Small intestine (tissue), 7 donors: ENCODE measurements at regions not wholly inside any gene's neighbourhood (a gene's known extent, or its start where the extent isn't known, plus 50 kb on each side); places are given as distances from the start of the nearest gene placed in this dataset.

Experiments
- DNase-seq, 2 donors: peaks; one replicate each; pipeline versions ENCODE4 v3.0.0 to v3.0.0-alpha.2; 2013
- FAIRE-seq: peaks from 2 replicates; lab custom pipeline; 2012; peaks lifted over from hg19 to GRCh38; lab: Jason Lieb, UNC
- H3K27ac ChIP-seq, 3 donors: one replicate each; pipeline ENCODE4 v1.5.1; 2013; ENCODE audit warnings: low read length in 2 of 3, mild to moderate bottlenecking in 2 of 3, control low read depth in 1 of 3, inconsistent platforms in 1 of 3, low read depth in 1 of 3, moderate library complexity in 1 of 3
- H3K27me3 ChIP-seq, 3 donors: one replicate each; pipeline ENCODE4 v1.6.1; 2013; ENCODE audit warnings: low read length in 3 of 3, inconsistent platforms in 1 of 3; ENCODE audit not compliant: control insufficient read depth in 3 of 3, insufficient read depth in 3 of 3
- H3K36me3 ChIP-seq, 3 donors: one replicate each; pipeline ENCODE4 v1.6.1; 2013; ENCODE audit warnings: low read length in 3 of 3, inconsistent platforms in 1 of 3, low read depth in 1 of 3, mild to moderate bottlenecking in 1 of 3, moderate library complexity in 1 of 3; ENCODE audit not compliant: control insufficient read depth in 3 of 3, insufficient read depth in 2 of 3
- H3K4me1 ChIP-seq, 3 donors: one replicate each; pipeline ENCODE4 v1.6.1; 2013; ENCODE audit warnings: low read length in 2 of 3, inconsistent platforms in 1 of 3, low read depth in 1 of 3, mild to moderate bottlenecking in 1 of 3, moderate library complexity in 1 of 3; ENCODE audit not compliant: control insufficient read depth in 3 of 3, insufficient read depth in 2 of 3
- H3K4me3 ChIP-seq, 3 donors: one replicate each; pipeline ENCODE4 v1.5.1; 2013; ENCODE audit warnings: low read length in 3 of 3, control low read depth in 1 of 3, inconsistent platforms in 1 of 3, low read depth in 1 of 3, mild to moderate bottlenecking in 1 of 3, moderate library complexity in 1 of 3
- H3K9me3 ChIP-seq, 2 donors: one replicate each; pipeline ENCODE4 v1.6.1; 2013; ENCODE audit warnings: low read depth in 1 of 2, low read length in 1 of 2; ENCODE audit not compliant: control insufficient read depth in 2 of 2, insufficient read depth in 1 of 2
- WGBS, 3 donors: extraction: QIAGEN DNeasy Blood & Tissue Kit; methylation state at CpG; one replicate each; pipeline ENCODE4 v1.1.7; 2013; 5-methylcytosine and 5-hydroxymethylcytosine counted together
- donor health status: healthy with polysubstance abuse.
- donor health status: control.
- donor health status: control.
- donor health status: Bipolar disorder and iron deficiency.
- donor health status: healthy.

DNA sequence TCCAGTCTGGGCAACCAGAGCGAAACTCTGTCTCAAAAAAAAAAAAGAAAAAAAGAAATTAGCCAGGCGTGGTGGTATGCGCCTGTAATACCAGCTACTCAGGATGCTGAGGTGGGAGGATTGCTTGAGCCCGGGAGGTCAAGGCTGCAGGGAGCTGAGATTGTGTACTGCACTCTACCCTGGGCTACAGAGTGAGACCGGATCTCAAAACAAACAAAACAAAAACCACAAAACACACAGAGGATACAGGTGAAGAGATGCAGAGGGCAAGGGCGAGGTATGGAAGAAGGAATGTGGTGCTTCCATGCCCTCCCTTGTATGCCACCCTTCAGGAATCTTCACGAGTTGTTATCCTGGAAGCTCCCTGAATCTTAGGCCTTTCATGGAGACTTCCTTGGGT is 68.5 kb downstream of the NDUFS5 start:
- no peak for DNase-seq
- no peaks in the 10 kb centered on the region for H3K4me1 ChIP-seq
- H3K36me3 ChIP-seq, result no peaks in the 10 kb centered on the region
- H3K27me3 ChIP-seq, result no peaks in the 10 kb centered on the region
- no peaks in the 10 kb centered on the region for H3K9me3 ChIP-seq
- FAIRE-seq, result no peak
- H3K27ac ChIP-seq, result no peak overlapping the region
- WGBS, 3 donors, result 75 to 87% (median 82%) methylated on average over 7 of the region's 7 CpGs
- no peak overlapping the region for H3K4me3 ChIP-seq

- WGBS, 3 donors, result 19 to 26% (median 22%) methylated on average over 6 of the region's 6 CpGs
- no peak for FAIRE-seq
Measured at GRCh38 chr1:39098546-39099250, 72.5 kb downstream of the NDUFS5 start.

GRCh38 chr1:39102537-39103327 is 76.6 kb downstream of the NDUFS5 start:
- Histone ChIP-seq H3K36me3 (no peaks in the 10 kb centered on the region), H3K27me3 (no peaks in the 10 kb centered on the region), H3K4me3 (no peak overlapping the region), H3K9me3 (no peaks in the 10 kb centered on the region), H3K4me1 (peaks cover under 1 to 22% (median 3%) of the 10 kb centered on the region in 3 donors), H3K27ac (peak overlapping the region in 1 of 3 donors; percentile 25)
- peak; percentile 60 to 68 for DNase-seq
- WGBS, 3 donors, result 35 to 39% (median 39%) methylated on average over 11 of the region's 11 CpGs
- no peak for FAIRE-seq

More at GRCh38 chr1:39098546-39099250, 72.5 kb downstream of the NDUFS5 start:
- Histone ChIP-seq H3K4me1 (peaks cover 0 to 2% (median under 1%) of the 10 kb centered on the region in 3 donors), H3K4me3 (no peak overlapping the region), H3K27ac (no peak overlapping the region), H3K9me3 (no peaks in the 10 kb centered on the region), H3K27me3 (no peaks in the 10 kb centered on the region), H3K36me3 (no peaks in the 10 kb centered on the region)
- DNase-seq, result peak; percentile 62 to 73

DNA sequence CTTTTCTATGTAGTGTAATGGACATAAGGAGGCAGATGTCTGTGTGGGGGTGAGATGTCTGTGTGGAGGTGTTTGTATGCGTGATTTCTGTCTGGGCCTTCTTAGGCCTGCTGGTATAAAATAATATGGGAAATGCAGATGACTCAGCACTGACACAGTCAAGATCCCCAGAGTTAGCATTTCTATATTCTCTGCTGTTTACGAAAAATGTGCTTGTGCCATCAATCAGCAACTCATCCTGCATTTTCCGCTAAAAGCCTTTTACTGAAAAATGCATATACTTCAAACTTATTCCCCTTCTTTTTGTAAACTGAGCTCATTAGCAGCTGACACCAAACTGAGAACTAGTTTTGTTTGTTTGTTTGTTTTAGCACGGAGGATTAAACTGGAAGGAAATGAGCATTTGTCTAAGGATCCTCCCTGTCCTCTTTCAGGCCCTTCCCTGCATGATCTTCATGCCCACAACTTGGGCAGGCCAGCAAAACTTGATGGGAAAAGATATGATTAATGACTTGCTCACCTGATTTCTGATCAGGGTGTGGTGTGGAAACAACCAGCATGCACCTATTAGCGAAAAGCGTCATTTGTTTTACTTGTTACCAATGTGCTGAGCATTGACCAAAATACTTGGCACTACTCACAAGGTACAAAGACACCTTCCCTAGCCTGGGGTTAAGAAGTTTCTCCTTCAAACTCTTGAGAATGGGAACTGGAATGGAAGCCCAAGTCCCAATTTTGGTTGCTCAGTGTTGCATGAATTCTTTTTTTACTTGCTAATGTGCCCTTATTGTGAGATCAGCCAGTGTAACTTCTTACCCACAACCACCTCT is 77.4 kb downstream of the NDUFS5 start:
- DNase-seq (no peak), FAIRE-seq (no peak)
- WGBS, 3 donors, result 80 to 87% (median 86%) methylated on average over 6 of the region's 6 CpGs
- H3K27me3 ChIP-seq, result no peaks in the 10 kb centered on the region
- no peaks in the 10 kb centered on the region for H3K9me3 ChIP-seq
- H3K4me3 ChIP-seq, result no peak overlapping the region
- H3K27ac ChIP-seq, result no peak overlapping the region
- H3K36me3 ChIP-seq, result no peaks in the 10 kb centered on the region
- H3K4me1 ChIP-seq, result peaks cover 2 to 25% (median 9%) of the 10 kb centered on the region in 3 donors

GRCh38 chr1:39104158-39105060 is 78.3 kb downstream of the NDUFS5 start:
- peak overlapping the region; percentile 41 to 85 (median 63) for H3K4me3 ChIP-seq
- no peaks in the 10 kb centered on the region for H3K27me3 ChIP-seq
- peaks cover 2 to 25% (median 9%) of the 10 kb centered on the region in 3 donors for H3K4me1 ChIP-seq
- H3K27ac ChIP-seq, result peak overlapping the region; percentile 75 to 94 (median 92)
- no peak for FAIRE-seq
- no peaks in the 10 kb centered on the region for H3K9me3 ChIP-seq
- H3K36me3 ChIP-seq, result no peaks in the 10 kb centered on the region
- DNase-seq, result peak; percentile 29 to 71
- 30 to 48% (median 37%) methylated on average over 25 of the region's 25 CpGs for WGBS, 3 donors

DNA sequence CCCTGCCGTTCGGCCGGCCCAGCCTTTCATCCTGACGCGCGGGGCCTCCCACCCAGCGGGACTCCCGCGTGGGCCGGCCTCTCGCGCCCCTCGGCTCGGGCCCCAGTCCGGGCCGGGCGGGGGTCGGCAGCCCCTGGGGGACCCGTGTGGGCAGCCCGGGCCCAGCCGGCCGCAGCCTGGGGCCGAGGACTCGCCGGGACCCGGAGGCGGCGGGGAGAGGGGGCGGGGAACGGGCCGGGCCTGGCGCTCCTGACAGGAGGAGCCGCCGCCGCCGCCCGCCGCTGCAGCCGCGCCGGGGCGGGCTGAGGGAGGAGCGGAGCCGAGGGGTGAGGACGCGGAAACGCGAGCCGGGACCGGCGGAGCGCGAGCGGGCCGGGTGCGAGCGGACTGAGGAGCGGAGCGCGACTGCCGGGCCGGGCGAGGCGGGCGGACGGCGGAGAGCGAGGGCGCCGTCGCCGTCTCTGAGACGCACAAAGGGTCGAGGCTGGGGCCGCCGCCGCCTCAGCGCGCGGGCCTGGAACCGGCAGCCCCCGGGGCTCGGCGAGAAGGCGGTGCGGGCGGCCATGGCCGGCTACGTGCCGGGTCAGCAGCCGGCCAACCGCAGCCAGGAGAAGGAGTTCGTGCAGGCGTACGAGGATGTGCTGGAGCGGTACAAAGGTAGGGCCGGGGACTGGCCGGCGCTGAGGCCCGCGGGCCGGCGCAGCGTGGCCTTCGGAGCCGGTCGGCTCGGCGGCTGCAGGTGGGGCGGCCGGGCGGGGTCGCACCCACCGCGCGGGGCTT is 79.1 kb downstream of the NDUFS5 start:
- Histone ChIP-seq H3K27ac (peak overlapping the region; percentile 89 to 94 (median 92)), H3K4me1 (peaks cover 2 to 25% (median 9%) of the 10 kb centered on the region in 3 donors), H3K4me3 (peak overlapping the region; percentile 63 to 85 (median 74)), H3K27me3 (no peaks in the 10 kb centered on the region), H3K36me3 (no peaks in the 10 kb centered on the region), H3K9me3 (no peaks in the 10 kb centered on the region)
- WGBS, 3 donors, result 0 to 1% (median 1%) methylated on average over 77 to 116 of the region's 116 CpGs
- DNase-seq (peak; percentile 80 to 91), FAIRE-seq (no peak)
